Choroid plexus epithelial cell (primary cell): ENCODE measurements at regions not wholly inside any gene's neighbourhood (a gene's known extent, or its start where the extent isn't known, plus 50 kb on each side); places are given as distances from the start of the nearest gene placed in this dataset.

ENCODE experiments used
- DNase-seq: peaks from one replicate; pipeline ENCODE4 v3.0.0-alpha.2; 2010; ENCODE audit warnings: low read depth
- H3K4me3 ChIP-seq: 2 replicates; pipeline ENCODE4 v1.5.1; 2011; ENCODE audit warnings: low read depth, mild to moderate bottlenecking, control low read depth, low read length, moderate library complexity
- TF ChIP-seq, protein P1 (sequence below): conservative IDR thresholded peaks from 2 replicates; pipeline ENCODE4 v1.5.1; 2011; ENCODE audit warnings: low read depth, mild to moderate bottlenecking, control low read depth, inconsistent platforms, low read length, moderate library complexity

DNA sequence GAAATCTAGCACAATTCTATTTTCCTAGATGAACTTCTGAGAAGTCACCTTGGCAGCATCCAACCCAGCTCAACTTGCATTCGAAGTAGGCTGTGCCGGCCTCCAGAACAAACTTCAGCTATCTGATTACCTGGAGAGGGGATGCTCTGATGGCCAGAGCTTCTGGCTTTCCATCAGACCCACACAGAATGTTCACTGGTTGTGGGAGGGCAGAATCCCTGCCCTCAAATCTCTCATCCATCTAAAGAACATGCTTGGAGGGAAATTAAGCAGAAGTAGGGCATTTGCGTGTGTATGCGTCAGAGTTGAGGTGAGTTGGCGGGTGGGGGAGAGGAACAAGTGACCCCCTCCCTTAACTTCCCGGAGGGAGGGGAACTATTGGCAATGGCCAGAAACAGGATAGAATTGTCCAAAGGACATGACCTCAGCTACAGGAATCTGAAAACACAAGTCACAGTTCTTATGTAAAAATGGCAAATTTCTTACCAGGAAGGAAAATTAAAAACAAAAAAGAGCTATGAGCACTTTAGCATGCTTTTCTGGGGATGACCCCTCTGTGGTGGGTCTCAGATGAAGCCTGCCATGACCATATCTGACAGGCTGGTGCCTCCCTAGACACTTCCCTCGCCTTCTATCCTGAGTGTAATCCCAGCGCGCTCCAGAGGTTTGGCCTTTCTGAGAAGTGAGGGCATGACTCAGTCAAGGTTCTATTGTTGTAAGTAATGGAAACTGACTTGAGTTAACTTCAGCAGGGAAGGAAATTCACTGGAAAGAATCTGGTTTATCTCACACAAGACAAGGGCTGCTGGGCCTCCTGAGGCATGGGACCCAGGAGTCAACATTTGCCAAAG, 278.8 kb downstream of the RPS24 start:
- H3K4me3 ChIP-seq, result no peak overlapping the region
- DNase-seq, result peak; percentile 12
- TF ChIP-seq, protein P1, sequence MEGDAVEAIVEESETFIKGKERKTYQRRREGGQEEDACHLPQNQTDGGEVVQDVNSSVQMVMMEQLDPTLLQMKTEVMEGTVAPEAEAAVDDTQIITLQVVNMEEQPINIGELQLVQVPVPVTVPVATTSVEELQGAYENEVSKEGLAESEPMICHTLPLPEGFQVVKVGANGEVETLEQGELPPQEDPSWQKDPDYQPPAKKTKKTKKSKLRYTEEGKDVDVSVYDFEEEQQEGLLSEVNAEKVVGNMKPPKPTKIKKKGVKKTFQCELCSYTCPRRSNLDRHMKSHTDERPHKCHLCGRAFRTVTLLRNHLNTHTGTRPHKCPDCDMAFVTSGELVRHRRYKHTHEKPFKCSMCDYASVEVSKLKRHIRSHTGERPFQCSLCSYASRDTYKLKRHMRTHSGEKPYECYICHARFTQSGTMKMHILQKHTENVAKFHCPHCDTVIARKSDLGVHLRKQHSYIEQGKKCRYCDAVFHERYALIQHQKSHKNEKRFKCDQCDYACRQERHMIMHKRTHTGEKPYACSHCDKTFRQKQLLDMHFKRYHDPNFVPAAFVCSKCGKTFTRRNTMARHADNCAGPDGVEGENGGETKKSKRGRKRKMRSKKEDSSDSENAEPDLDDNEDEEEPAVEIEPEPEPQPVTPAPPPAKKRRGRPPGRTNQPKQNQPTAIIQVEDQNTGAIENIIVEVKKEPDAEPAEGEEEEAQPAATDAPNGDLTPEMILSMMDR, result no peak

- no peak for DNase-seq
- H3K4me3 ChIP-seq, result no peak overlapping the region
- TF ChIP-seq, protein P1, result no peak
These were observed 279.4 kb downstream of the RPS24 start for GRCh38 chr10:78313048-78313381.

- TF ChIP-seq, protein P1, result no peak
- no peak for DNase-seq
- no peak overlapping the region for H3K4me3 ChIP-seq
These were observed 280.0 kb downstream of the RPS24 start for GRCh38 chr10:78313636-78314035.

- no peak overlapping the region for H3K4me3 ChIP-seq
- DNase-seq, result no peak
These were observed 281.0 kb downstream of the RPS24 start for GRCh38 chr10:78314651-78315050.

DNA sequence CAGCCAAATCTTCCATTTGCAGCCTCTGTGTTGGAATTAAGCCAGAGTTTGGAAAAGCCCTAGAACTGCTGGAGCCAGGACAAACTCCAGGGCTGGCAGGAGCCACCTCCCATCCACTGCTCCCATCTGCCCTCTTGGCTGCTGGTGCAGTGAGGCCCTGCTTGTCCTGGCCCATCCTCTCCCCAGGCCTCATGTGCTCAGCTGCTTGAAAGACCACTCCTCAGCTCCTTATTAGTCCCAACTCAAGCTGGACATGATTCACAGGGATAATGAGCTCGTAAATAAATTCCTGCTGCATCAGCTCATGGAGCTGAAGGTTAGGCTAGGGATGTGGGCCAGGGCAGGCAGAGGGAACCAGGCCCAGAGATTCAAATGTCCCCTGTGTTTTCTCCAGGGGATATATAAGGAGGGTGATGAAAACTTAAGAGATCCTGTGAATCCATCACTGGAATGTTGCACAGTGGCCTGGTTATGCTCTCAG, 282.8 kb downstream of the RPS24 start:
- H3K4me3 ChIP-seq, result no peak overlapping the region
- TF ChIP-seq, protein P1, result no peak
- no peak for DNase-seq

More at GRCh38 chr10:78314651-78315050, 281.0 kb downstream of the RPS24 start:
- TF ChIP-seq, protein P1, result no peak

- DNase-seq, result no peak
- no peak overlapping the region for H3K4me3 ChIP-seq
- TF ChIP-seq, protein P1, result no peak
These were observed 284.6 kb downstream of the RPS24 start for GRCh38 chr10:78318305-78318704.

GRCh38 chr10:78319371-78319770, 285.7 kb downstream of the RPS24 start:
- TF ChIP-seq, protein P1, result no peak
- no peak overlapping the region for H3K4me3 ChIP-seq
- DNase-seq, result no peak
